ENCODE measurements at regions not wholly inside any gene's neighbourhood (a gene's known extent, or its start where the extent isn't known, plus 50 kb on each side); places are given as distances from the start of the nearest gene placed in this dataset.
A peak's percentile ranks its signal among the peaks of the same experiment; 100 is the strongest.
"Not testable (repeated sequence)": the region's sequence is repeated elsewhere in the genome, so short reads cannot be mapped to it uniquely, and the experiment has no call there.

GRCh38 chr6:11891547-11891946 is 112.9 kb upstream of the ADTRP start:
- no peak for DNase-seq (ENCODE audit: low read depth in 3 of 3, low spot score in 2 of 3)

- no peak for DNase-seq (ENCODE audit: low read depth in 3 of 3, low spot score in 2 of 3)
Observed at GRCh38 chr6:11890849-11891248, 112.2 kb upstream of the ADTRP start.

DNA sequence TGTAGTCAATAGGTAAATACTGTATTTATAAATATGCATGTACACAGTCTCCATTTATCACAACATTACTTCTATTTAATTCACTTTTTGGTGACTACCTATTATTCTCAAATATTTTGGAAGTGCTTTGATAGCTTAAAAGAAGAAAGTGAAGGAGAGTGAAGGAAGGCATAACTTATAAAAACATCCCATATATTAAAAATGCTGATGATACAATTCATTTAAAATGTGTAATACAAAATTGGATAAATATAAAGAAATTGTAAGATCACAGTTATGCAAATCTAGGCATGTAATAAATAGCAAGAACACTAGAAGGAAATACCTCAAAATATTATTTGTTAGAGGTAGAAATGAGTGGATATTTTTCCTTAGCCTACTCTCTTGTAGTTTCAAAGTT is 111.6 kb upstream of the ADTRP start:
- no peak for DNase-seq (ENCODE audit: low read depth in 3 of 3, low spot score in 2 of 3)

DNA sequence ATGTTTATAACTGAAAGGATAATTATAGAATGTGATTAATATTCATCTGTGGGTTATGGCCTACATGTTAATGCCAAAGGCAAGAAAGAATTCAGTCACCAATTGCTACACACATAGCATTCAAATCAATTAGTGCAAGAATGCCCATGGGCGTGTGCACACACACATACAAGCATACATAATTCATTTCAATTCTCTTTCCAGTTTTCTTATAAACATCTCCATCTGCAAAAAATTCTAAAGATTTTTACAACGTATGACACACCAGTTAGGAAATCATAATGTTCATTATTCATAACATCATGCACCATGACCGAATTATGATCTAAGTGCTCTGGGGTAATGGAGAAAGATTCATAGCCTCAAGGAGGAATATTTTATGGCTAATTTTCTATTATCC is 111.0 kb upstream of the ADTRP start:
- DNase-seq (ENCODE audit: low read depth in 3 of 3, low spot score in 2 of 3) = no peak

GRCh38 chr6:11888727-11889126 is 110.1 kb upstream of the ADTRP start:
- no peak for DNase-seq (ENCODE audit: low read depth in 3 of 3, low spot score in 2 of 3)

DNA sequence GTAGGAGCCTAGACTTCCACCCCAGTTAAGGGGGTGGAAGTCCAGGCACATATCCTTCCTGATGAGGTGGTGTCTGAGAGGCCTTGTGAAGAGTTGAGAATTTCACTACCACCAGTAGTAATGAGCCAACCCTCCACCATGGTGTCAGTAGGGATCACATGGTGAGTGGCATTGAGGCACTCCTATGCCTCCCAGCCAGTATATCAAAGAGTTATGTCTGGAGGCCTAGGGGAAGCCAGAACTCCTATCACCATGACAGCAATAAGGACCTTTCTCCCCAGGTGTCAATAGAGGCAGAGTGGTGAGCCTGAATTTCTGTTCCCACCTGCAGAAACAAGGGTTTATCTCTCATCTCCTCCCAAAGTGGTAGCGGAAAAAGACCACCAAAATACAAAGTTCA is 106.6 kb upstream of the ADTRP start:
- DNase-seq (ENCODE audit: low read depth in 3 of 3, low spot score in 2 of 3) = no peak

DNA sequence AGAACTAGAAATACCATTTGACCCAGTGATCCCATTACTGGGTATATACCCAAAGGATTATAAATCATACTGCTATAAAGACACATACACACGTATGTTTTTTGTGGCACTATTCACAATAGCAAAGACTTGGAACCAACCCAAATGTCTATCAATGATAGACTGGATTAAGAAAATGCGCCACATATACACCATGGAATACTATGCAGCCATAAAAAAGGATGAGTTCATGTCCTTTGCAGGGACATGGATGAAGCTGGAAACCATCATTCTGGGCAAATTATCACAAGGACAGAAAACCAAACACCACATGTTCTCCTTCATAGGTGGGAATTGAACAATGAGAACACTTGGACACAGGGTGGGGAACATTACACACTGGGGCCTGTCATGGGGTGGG is 104.9 kb upstream of the ADTRP start:
- DNase-seq (ENCODE audit: low read depth in 3 of 3, low spot score in 2 of 3) = not testable (repeated sequence)

DNA sequence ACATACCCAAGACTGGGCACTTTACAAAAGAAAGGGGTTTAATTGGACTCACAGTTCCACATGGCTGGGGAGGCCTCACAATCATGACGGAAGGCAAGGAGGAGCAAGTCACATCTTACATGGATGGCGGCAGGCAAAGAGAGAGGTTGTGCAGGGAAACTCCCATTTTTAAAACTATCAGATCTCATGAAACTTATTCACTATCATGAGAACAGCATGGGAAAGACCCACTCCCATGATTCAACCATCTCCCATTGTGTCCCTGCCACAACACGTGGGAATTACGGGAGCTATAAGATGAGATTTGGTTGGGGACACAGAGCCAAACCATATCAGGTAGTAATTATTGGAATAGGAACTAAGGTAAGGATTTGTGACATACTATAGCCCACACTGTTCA is 101.6 kb upstream of the ADTRP start:
- not testable (repeated sequence) for DNase-seq (ENCODE audit: low read depth in 3 of 3, low spot score in 2 of 3)

- DNase-seq (ENCODE audit: low read depth in 3 of 3, low spot score in 2 of 3) = no peak
Observed at GRCh38 chr6:11878735-11879134, 100.1 kb upstream of the ADTRP start.

DNA sequence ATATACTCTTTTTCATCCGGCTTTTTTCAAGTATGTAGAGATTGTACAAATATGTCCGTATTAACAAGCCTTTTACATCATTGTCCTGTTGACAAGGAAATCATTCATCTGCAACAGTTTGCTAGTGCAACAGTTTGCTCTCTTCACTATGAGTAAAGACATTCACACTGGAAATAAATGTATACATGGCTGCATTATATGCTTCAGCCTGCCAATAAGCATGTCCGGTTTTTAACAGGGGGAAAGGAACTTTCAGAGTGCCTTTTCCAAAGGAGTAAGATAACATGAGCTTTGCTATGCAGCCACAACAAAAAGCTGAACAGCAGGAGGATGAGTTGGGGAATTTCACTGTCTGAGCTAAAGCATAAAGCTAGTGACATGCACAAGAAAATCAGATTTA is 99.4 kb upstream of the ADTRP start:
- DNase-seq (ENCODE audit: low read depth in 3 of 3, low spot score in 2 of 3) = no peak

DNA sequence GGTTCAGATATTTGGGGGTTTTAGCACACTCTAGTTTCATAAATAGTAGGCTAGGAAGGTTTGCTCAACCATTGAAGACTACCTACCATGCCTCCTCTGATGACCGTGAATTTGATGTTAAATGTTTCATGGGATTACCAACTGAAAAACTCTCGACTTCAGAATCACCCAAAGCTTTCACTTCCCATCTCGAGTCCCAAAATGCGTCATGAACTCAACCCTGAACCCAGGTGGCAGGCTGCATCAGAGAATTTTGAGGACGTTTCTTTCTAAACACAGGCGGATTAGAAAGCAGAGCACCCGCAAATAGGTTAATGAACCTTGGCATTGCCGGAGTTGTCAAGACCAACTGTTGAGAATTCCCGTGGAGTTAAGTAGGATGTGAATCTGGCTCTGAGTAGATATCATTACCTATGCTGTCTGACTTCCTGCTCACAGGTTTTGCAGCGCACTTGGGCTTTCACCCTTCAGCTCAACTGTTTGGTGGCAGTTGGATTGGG is 98.4 kb upstream of the ADTRP start:
- no peak for DNase-seq (ENCODE audit: low read depth in 3 of 3, low spot score in 2 of 3)

DNA sequence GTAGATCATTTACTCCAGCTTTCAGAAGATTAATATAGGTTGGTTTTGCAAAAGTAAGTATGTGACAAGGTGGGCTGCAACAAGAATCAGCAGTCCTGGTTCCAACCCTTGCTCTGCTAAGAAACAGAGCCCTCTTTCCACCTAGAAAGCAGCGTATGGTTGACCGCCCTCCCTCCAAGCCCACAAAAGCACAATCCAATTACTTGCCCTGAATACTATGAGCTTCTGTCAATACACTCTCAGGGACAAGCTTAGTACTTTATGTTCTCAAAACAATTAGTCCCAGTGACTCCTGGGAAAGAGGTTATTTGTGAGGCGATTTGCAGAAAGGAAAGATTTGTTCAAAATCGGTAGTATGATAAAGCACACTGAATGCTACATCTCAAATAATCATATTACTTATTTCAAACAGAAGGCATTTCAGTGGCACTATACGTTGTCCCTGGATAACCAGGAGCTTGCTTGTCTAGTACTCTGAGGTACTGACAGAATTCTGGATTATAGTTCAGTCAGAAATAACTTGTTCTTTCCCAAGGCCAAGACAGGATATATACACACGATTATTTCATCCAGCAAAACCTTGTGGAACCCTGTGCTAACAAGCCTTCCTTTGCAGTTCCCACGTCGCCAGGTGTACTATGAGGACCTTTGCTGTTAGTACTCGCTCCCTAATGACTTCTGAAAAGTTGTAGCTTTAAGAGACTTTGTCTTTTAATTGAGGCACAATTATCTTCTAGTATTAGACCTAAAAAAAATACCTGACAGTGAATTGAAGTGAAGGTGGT is 96.9 kb upstream of the ADTRP start:
- DNase-seq (ENCODE audit: low read depth in 3 of 3, low spot score in 2 of 3) = no peak

DNA sequence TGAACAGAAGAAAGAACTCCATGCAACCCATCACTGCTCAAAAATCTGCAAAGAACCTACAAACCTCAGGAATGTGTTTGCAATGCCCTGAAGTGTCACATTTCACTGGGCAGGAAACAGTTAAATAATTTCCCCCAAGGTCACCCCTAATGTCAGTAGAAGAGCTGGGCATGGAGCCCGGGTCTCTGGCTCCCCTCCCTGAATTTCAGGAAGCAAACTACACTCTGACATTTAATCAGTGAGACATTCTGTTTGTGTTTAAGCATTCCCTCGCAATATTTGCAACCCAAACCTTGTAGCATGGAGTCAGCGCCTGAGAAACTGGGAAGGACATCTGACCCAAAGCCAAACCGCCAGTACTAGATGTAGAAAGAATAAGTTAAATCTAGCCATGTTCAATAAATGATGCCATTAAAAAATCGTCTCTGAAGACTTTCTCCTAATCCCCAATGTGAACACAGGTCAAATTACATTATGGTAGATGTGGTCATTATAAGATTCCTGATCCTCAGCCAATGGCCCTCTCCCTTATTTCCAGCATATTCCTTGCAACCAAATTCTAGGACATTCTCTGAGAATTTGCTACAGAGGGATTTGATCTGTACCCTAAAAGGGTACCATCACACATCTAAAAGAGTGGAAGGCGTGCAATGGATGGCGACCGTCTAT is 91.2 kb upstream of the ADTRP start:
- DNase-seq (ENCODE audit: low read depth in 3 of 3, low spot score in 2 of 3) = peak in 1 of 3 donors; percentile 25

GRCh38 chr6:11868392-11868791 is 89.8 kb upstream of the ADTRP start:
- no peak for DNase-seq (ENCODE audit: low read depth in 3 of 3, low spot score in 2 of 3)

DNA sequence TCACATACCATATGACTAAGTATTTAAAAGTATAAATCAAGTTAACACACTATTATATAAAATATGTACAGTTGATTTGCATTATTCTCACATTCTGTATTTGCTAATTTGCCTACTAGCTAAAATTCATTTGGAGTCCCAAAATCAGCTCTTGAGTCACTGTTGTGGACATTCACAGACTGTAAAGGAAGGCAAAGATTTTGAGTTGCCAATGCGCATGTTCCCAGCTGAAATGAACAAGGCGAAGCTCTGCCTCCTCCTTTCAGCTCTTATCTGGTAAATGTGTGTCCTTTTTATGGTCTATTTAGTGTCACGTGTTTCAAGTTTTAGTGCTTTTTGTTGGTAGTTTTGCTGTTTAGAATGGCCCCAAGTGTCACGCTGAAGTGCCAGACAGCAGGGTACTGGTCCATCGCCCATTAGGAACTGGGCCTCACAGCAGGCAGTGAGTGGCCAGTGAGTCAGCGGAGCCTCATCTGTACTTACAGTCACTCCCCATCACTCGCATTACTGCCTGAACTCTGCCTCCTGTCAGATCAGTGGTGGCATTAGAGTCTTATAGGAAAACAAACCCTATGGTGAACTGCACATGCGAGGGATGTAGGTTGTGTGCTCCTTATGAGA is 87.2 kb upstream of the ADTRP start:
- no peak for DNase-seq (ENCODE audit: low read depth in 3 of 3, low spot score in 2 of 3)

- no peak for DNase-seq (ENCODE audit: low read depth in 3 of 3, low spot score in 2 of 3)
Observed at GRCh38 chr6:11858439-11858838, 79.8 kb upstream of the ADTRP start.

GRCh38 chr6:11855743-11856142 is 77.1 kb upstream of the ADTRP start:
- no peak for DNase-seq (ENCODE audit: low read depth in 3 of 3, low spot score in 2 of 3)

GRCh38 chr6:11854408-11855165 is 76.0 kb upstream of the ADTRP start:
- no peak for DNase-seq (ENCODE audit: low read depth in 3 of 3, low spot score in 2 of 3)

DNA sequence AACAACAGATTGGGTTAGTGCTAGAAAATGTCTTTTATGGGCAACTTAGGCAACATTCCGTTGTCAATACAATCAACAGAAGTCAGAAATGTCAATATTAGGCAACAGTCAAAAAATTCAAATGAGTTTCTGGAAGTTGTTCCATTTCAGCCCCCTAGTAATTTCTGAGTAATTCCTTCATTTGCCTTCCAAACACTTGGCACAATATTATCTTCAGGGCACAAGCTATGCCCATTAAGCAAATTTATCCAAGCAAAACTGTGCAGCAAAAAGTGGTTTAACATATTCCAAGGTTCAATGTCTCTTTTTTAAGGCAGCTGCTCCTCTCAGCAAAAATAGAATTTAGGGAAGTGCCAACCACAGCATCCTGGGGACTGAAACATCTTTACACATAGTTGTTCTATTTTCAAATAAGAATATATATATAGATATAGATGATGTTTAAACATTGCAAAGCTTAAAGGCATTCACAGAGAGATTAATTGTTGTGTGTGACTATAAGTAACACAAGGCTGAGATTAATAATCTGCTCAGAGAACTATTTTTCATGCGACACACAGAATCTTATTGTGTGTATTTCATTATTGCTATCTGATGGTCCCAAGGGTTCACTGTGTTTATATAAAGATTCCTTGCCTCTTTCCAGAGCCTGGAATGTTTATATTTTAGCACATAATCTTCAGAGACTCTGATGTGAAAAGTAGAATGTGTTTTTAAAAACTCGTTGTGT is 75.2 kb upstream of the ADTRP start:
- no peak for DNase-seq (ENCODE audit: low read depth in 3 of 3, low spot score in 2 of 3)

- DNase-seq (ENCODE audit: low read depth in 3 of 3, low spot score in 2 of 3) = no peak
Observed at GRCh38 chr6:11852061-11852651, 73.6 kb upstream of the ADTRP start.

Measured in right renal cortex interstitium (tissue), 3 donors.